ENCODE measurements at regions not wholly inside any gene's neighbourhood (a gene's known extent, or its start where the extent isn't known, plus 50 kb on each side); places are given as distances from the start of the nearest gene placed in this dataset.

GRCh38 chr5:155773680-155774079 lies 553.3 kb upstream of the SGCD start:
- Histone ChIP-seq H3K4me3 (no peak overlapping the region), H3K27ac (peak overlapping the region in 1 of 8 donors; percentile 28), H3K36me3 (no peaks in the 10 kb centered on the region), H3K4me1 (no peaks in the 10 kb centered on the region), H3K27me3 (replicated peaks in 1 of 7) (no peaks in the 10 kb centered on the region), H3K9me3 (no peaks in the 10 kb centered on the region)
- intact Hi-C loops (cut with DNase I; ENCODE audit: low total_unique reads): no loop called here
- TF ChIP-seq POLR2A (IDR thresholded peaks at IDR 0.05) (no peak), POLR2AphosphoS5 (IDR thresholded peaks at IDR 0.05) (peak in 1 of 3 donors; percentile 10)
- TF ChIP-seq, protein P1, sequence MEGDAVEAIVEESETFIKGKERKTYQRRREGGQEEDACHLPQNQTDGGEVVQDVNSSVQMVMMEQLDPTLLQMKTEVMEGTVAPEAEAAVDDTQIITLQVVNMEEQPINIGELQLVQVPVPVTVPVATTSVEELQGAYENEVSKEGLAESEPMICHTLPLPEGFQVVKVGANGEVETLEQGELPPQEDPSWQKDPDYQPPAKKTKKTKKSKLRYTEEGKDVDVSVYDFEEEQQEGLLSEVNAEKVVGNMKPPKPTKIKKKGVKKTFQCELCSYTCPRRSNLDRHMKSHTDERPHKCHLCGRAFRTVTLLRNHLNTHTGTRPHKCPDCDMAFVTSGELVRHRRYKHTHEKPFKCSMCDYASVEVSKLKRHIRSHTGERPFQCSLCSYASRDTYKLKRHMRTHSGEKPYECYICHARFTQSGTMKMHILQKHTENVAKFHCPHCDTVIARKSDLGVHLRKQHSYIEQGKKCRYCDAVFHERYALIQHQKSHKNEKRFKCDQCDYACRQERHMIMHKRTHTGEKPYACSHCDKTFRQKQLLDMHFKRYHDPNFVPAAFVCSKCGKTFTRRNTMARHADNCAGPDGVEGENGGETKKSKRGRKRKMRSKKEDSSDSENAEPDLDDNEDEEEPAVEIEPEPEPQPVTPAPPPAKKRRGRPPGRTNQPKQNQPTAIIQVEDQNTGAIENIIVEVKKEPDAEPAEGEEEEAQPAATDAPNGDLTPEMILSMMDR (IDR thresholded peaks at IDR 0.05 in 8 of 11, conservative IDR thresholded peaks at IDR 0.05 in 3 of 11): no peak
- no peak for DNase-seq
- WGBS, 5 donors: 58 to 83% (median 77%) methylated on average over 2 of the region's 2 CpGs

DNA sequence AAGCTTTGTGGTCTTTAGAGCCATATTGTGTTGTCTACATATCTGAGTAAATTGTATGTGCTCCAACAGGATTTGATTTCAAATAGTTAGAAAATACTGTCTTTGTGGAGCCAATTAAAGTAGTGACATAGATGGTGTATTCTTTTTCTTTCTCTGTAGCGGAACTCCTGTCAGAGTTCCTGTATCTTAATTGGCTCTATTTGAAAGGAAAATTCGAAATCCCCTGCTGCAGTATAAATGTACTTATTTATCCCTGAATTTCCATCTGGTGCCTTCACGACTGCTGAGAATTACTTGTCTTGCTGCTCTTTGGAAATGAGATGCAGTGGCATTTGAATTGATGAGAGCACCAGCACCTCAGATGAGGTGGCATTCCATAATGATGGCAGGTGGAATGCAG lies 546.7 kb upstream of the SGCD start:
- Histone ChIP-seq H3K9me3 (peaks cover 0 to 14% (median 0%) of the 10 kb centered on the region in 8 donors), H3K4me3 (no peak overlapping the region), H3K27me3 (replicated peaks in 1 of 7) (no peaks in the 10 kb centered on the region), H3K27ac (no peak overlapping the region), H3K4me1 (no peaks in the 10 kb centered on the region), H3K36me3 (no peaks in the 10 kb centered on the region)
- DNase-seq: no peak
- intact Hi-C loops (cut with DNase I; ENCODE audit: low total_unique reads): no loop called here
- TF ChIP-seq, protein P1 (IDR thresholded peaks at IDR 0.05 in 8 of 11, conservative IDR thresholded peaks at IDR 0.05 in 3 of 11): no peak
- no peak for TF ChIP-seq POLR2A (IDR thresholded peaks at IDR 0.05)
- TF ChIP-seq POLR2AphosphoS5 (IDR thresholded peaks at IDR 0.05): no peak
- WGBS, 5 donors: 72 to 81% (median 74%) methylated on average over 3 of the region's 3 CpGs

DNA sequence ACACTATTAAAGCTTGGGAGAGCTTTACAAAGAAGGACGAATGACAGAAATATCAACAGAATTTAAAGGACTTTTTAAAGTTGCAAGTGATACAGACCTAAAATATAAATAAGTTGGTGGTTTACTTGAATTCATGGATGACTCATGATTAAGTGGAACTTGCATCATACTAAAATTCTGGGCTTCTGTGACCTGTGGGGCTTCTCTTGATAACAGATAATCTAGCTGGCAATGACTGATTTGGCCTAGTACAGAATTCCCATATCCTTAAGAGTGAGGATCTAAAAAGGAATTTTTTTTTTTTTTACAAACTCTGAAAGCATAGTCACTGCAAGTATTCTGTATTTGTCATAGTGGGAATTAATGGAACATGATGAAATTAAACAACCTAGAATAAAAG lies 543.7 kb upstream of the SGCD start:
- Histone ChIP-seq H3K4me3 (no peak overlapping the region), H3K9me3 (peaks cover 0 to 14% (median 0%) of the 10 kb centered on the region in 8 donors), H3K36me3 (no peaks in the 10 kb centered on the region), H3K4me1 (no peaks in the 10 kb centered on the region), H3K27me3 (replicated peaks in 1 of 7) (no peaks in the 10 kb centered on the region), H3K27ac (no peak overlapping the region)
- intact Hi-C loops (cut with DNase I; ENCODE audit: low total_unique reads): no loop called here
- WGBS, 5 donors: 63 to 77% (median 73%) methylated on average over 1 of the region's 1 CpG
- TF ChIP-seq POLR2A (IDR thresholded peaks at IDR 0.05) (no peak), POLR2AphosphoS5 (IDR thresholded peaks at IDR 0.05) (no peak)
- TF ChIP-seq, protein P1 (IDR thresholded peaks at IDR 0.05 in 8 of 11, conservative IDR thresholded peaks at IDR 0.05 in 3 of 11): no peak
- no peak for DNase-seq

DNA sequence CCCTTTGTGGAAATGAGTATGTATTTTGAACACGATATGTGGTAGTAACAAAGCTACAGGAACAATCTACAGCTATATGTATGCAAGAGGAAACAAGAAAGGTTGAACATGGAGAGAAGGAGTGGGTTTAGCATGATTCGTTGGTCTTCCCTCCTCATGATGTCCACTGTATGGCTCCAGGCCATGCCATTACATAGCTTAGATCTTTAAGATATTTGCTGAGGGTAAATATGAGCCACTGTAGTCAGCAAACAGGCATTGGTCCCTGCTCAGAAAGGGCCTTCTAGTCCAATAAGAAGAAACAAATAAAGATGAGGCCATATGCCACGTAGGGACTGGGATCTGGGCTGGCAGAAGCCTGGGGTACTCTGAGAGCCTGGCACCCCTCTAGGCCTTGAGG lies 543.2 kb upstream of the SGCD start:
- TF ChIP-seq POLR2A (IDR thresholded peaks at IDR 0.05): no peak
- Histone ChIP-seq H3K36me3 (no peaks in the 10 kb centered on the region), H3K4me3 (no peak overlapping the region), H3K27ac (no peak overlapping the region), H3K27me3 (replicated peaks in 1 of 7) (no peaks in the 10 kb centered on the region), H3K4me1 (no peaks in the 10 kb centered on the region), H3K9me3 (peaks cover 0 to 14% (median 0%) of the 10 kb centered on the region in 8 donors)
- no peak for DNase-seq
- intact Hi-C loops (cut with DNase I; ENCODE audit: low total_unique reads): no loop called here
- WGBS, 5 donors: 63 to 71% (median 67%) methylated on average over 3 of the region's 3 CpGs

DNA sequence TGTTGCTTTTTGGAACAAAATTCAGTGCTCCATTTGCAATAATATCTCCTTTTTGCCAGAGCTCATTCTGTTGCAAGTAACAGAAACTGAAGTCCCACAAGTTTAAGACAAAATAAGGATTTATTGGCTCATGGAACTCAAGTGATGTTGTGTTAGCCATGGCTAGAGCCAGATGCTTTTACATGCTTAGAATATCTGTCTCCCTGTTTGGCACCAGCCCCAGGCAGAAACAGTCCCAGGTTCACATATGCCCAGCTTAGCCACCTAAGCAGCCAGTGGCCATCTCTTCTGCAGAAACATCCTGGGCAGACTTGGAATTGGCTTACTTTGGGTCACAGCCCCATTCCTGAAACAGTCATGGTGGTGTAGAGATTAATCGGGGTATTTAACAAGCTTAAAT lies 540.9 kb upstream of the SGCD start:
- intact Hi-C loops (cut with DNase I; ENCODE audit: low total_unique reads): no loop called here
- Histone ChIP-seq H3K4me3 (no peak overlapping the region), H3K36me3 (no peaks in the 10 kb centered on the region), H3K27me3 (replicated peaks in 1 of 7) (no peaks in the 10 kb centered on the region), H3K4me1 (no peaks in the 10 kb centered on the region), H3K9me3 (peaks cover 0 to 4% (median 0%) of the 10 kb centered on the region in 8 donors), H3K27ac (no peak overlapping the region)
- 76 to 95% (median 91%) methylated on average over 1 of the region's 1 CpG for WGBS, 5 donors
- no peak for DNase-seq
- TF ChIP-seq POLR2A (IDR thresholded peaks at IDR 0.05): no peak
- TF ChIP-seq, protein P1 (IDR thresholded peaks at IDR 0.05 in 8 of 11, conservative IDR thresholded peaks at IDR 0.05 in 3 of 11): no peak
- TF ChIP-seq POLR2AphosphoS5 (IDR thresholded peaks at IDR 0.05): no peak

Measured in spleen (tissue), 11 donors.